Fibroblast of lung (primary cell): ENCODE measurements at regions not wholly inside any gene's neighbourhood (a gene's known extent, or its start where the extent isn't known, plus 50 kb on each side); places are given as distances from the start of the nearest gene placed in this dataset.

Source experiments
- EZH2 ChIP-seq: IDR thresholded peaks from 2 replicates; pipeline ENCODE4 v1.5.1; 2012; ENCODE audit warnings: low read length, control low read depth, mild to moderate bottlenecking; ENCODE audit errors: missing control alignments
- TF ChIP-seq, protein P1 (sequence below), 2 donors: IDR thresholded peaks in 1 of 2; conservative IDR thresholded peaks in 1 of 2; 1 replicate in 1 of 2; 2 replicates in 1 of 2; pipeline ENCODE4 v1.5.1; 2011 to 2012; ENCODE audit warnings: low read length in 2 of 2, control low read depth in 1 of 2, inconsistent platforms in 1 of 2, low read depth in 1 of 2, mild to moderate bottlenecking in 1 of 2

DNA sequence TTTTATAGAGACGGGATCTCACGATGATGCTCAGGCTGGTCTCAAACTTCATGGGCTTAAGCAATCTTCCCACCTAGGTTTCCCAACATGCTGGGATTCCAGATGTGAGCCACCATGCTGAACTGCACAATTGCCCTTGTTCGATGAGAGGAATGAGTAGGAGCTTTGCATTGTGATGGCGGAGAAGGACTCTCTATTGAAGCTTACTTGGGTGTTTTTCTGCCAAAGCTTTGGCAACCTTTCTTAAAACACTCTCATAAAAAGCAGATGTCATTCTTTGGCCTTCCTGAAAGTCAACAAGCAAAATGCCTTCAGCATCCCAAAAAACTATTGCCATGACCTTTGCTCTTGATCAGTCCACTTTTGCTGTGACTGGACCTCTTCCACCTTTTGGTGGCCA lies 904.8 kb upstream of the TMEM132C start:
- TF ChIP-seq, protein P1, sequence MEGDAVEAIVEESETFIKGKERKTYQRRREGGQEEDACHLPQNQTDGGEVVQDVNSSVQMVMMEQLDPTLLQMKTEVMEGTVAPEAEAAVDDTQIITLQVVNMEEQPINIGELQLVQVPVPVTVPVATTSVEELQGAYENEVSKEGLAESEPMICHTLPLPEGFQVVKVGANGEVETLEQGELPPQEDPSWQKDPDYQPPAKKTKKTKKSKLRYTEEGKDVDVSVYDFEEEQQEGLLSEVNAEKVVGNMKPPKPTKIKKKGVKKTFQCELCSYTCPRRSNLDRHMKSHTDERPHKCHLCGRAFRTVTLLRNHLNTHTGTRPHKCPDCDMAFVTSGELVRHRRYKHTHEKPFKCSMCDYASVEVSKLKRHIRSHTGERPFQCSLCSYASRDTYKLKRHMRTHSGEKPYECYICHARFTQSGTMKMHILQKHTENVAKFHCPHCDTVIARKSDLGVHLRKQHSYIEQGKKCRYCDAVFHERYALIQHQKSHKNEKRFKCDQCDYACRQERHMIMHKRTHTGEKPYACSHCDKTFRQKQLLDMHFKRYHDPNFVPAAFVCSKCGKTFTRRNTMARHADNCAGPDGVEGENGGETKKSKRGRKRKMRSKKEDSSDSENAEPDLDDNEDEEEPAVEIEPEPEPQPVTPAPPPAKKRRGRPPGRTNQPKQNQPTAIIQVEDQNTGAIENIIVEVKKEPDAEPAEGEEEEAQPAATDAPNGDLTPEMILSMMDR (conservative IDR thresholded peaks at IDR 0.05 in 1 of 2, IDR thresholded peaks at IDR 0.05 in 1 of 2; ENCODE audit: low read depth in 1 of 2, low read length in 2 of 2) = no peak
- no peak for TF ChIP-seq EZH2
